ENCODE measurements at regions not wholly inside any gene's neighbourhood (a gene's known extent, or its start where the extent isn't known, plus 50 kb on each side); places are given as distances from the start of the nearest gene placed in this dataset.

DNA sequence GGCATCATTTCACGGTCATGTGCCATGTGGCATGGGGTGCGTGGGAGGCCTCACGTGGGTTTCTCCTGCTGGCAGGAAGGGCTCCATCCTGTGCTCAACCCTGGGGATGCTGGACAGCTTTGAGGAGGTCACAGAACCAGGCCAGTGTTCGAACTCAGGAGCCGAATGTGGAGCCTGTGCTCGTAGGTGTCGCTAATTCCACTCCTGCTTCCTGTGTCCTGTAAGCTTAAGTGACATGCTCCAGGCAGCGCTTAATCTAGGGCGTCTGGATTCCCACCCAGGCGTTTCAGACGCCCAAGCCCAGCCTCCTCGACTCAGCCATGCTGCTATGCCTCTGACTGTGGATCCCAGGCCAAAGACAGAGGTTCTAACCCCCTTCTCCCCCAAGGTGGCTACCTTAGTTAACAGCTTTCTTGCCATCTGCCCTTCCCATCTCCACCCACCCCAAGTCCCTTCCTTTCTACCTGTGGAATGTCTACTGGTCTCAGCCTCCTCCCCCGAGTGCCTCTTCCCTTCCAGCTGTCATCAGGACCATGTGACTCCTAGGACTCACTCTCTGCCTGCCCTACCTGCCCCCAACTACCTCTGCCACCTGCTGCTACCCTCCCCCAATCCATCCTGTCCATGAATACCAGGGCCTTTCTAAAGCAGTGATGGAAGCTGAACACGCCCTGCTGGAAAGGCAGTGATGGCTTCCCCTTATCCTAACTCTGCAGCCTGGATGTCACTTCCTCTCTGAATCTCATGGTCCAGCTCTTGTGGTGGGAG is 255.1 kb downstream of the CDH26 start:
- DNase-seq (ENCODE audit: low read depth in 2 of 2) = no peak

GRCh38 chr20:60214901-60215815 is 256.9 kb downstream of the CDH26 start:
- DNase-seq (ENCODE audit: low read depth in 2 of 2) = no peak

DNA sequence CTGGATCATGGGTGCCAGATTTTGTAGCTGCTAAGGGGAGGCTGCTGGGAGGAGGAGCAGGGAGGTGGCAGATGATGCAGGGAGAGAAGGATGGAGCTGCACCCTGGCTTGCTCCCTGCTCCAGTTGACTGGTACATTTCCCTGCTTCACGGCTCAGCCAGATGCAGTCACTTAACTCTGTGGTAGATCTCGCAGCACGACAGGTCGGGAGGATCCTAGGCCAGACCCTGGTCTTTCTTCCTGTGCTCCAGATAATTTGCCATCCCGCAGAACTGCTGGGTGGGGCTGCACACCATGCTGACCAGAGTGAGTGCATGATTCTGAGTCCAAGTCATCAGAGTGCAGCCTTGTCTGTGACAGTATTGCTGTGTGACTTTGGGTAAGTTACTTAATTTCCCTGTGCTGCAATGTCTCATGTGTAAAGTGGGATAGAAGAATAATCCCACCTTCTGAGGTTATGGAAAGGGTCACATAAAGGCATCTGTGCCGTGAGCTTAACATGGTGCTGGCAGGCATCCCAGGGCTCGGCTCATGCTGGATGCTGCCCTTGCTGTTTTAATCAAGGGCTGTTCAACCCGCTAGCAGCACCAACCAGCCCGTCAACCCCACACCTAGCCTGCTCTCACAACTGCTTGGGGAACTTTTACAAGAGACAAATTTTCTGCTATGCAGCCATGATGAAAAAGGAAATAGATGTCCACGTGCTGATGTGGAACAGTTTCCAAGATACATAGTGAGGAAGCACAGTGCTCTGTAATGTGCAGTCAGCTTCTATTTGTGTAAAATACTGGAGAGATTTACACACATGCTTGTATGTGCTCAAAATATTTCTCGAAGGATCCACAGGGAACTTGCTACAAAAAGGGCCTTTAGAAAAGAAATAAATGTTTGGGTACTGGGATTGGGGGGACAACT is 257.9 kb downstream of the CDH26 start:
- DNase-seq (ENCODE audit: low read depth in 2 of 2) = no peak

DNA sequence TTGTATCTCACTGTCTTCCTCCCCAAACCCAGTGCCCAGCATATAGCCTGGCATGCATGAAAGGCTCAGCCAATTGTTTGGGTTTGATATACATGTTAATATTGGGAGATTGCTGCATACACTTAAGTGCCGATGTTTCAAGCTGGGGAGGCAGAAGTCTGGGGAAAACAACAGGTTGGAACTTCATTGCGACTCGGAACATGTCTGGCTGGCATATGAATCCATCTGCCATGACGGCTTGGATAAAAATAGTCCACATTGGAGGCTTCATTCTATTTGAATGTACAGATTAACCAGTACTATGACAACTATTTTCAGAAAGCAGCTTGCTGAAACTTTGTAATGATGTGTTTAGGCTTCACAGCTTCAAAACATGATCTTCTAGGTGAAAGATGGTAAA is 261.0 kb downstream of the CDH26 start:
- no peak for DNase-seq (ENCODE audit: low read depth in 2 of 2)

- DNase-seq (ENCODE audit: low read depth in 2 of 2) = no peak
Measured at GRCh38 chr20:60219984-60220562, 261.9 kb downstream of the CDH26 start.

DNA sequence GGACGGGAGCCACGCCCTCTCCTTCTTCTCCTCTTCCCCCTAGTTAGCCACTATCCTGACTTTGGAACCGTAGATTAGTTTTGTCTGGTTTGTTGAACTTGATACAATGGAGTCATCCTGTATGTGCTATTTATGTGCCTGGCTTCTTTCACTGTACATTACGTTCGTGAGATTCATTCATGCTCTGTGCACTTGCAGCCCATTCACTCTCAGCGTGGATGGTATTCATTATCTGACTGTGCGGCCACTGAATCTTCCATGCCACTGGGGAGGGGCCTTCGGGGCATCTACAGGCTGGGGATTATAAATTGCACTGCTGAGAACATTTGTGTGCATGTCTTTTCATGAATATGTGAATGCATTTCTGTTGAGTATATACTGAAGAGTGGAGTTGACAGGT is 262.5 kb downstream of the CDH26 start:
- DNase-seq (ENCODE audit: low read depth in 2 of 2) = no peak

DNA sequence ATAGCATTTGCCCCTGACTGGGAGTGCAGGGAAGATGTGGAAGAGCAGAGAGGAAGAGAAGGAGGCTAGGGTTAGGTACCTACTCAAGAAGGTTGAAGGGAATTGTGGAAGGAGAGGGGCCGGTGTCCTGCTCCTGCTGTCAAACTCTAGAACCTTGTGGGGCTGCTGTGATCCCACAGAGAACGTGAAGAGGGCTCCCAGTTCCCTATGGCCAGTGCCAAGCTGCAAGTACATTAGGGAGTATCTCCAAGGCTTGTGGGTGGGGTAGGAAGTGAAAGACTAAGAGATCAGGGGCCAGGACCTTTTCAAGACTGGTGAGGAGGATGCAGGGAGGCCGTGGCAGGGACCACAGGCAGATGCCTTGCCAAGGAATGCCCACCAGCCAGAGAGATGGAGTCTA is 263.4 kb downstream of the CDH26 start:
- no peak for DNase-seq (ENCODE audit: low read depth in 2 of 2)

DNA sequence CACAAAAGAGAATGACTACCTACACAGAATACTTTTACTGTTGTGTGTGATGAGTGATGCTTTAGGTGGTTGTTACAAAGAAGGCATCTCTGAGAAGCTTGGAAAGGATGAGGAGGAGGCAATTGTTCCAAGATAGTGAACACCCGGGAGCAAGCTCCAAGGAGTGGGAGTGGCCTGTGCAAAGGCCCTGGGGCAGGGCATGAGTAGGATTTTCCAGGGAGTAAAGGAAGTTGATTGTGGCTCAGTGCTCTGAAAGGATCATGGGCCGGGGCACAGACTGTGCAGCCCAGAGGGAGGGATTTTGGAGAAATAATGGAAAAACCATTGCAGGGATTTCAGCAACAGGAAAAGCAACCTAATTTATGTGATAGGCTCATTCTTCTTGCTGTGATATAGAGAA is 264.3 kb downstream of the CDH26 start:
- no peak for DNase-seq (ENCODE audit: low read depth in 2 of 2)

DNA sequence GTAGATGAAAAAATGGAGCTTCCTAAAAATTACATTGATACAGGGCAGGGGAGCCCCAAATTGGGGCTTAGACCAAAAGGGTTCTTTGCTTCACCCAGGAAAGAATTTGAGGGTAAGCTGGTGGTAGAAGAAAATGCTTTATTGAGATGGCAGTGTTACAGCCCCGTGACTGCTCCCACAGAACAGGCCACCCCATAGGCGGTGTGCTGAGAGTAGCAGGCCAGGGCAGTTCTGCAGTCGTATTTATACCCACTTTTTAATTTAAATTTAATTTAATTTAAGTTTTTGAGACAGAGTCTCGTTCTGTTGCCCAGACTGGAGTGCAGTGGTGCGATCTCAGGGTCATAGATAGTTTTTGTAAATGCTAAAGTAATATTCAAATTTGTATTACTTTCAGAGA is 265.0 kb downstream of the CDH26 start:
- no peak for DNase-seq (ENCODE audit: low read depth in 2 of 2)

- DNase-seq (ENCODE audit: low read depth in 2 of 2) = no peak
Measured at GRCh38 chr20:60224914-60225313, 266.7 kb downstream of the CDH26 start.

- DNase-seq (ENCODE audit: low read depth in 2 of 2) = no peak
Measured at GRCh38 chr20:60228255-60228654, 270.0 kb downstream of the CDH26 start.

GRCh38 chr20:60232380-60232779 is 274.2 kb downstream of the CDH26 start:
- DNase-seq (ENCODE audit: low read depth in 2 of 2) = no peak

DNA sequence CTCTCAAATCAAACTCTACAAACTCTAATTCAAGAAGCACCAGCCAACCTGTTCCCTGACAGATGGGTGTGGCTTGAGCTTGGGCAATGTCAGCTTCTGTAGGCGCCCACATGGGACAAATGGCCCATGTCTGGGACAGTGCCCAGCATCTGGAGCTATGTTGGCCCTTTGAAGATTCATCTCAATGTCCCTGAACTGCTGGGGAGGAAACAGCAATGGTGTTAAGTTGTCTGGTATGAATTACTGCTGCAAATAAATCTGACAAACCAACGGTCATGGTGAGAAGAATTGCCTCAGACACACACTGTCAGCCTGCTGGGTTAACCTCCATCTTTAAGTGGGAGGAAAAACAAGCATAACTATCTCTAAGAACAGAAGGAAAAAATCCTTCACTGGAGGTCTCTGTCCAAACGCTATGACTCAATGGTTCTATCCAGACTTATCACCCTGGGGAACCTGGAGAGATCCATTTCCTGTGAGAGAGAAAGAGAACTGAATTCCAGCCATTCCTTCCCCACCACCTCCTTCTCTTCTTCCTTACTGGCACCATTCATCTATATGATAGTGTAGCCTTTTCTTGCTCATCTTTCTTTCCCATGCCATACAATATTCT is 274.9 kb downstream of the CDH26 start:
- no peak for DNase-seq (ENCODE audit: low read depth in 2 of 2)

- no peak for DNase-seq (ENCODE audit: low read depth in 2 of 2)
Measured at GRCh38 chr20:60236613-60237012, 278.4 kb downstream of the CDH26 start.

DNA sequence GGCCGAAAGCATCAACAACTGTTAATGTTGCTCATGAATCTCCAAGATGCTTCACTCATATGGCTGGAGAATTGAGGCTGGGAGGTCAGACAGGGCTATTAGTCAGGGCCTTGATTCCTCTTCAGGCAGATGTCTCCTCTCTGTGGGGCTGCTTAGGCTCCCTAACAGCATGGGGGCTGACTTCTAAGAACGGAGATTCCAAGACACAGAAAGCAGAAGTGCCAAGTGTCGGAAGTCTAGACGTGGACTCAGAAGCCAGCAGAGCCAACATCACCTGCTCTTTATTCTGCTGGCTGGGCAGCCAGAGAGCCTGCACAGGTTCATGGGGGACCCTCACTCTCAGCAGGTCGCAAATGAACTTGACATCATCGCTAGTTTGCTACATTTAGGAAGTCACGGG is 279.8 kb downstream of the CDH26 start:
- DNase-seq (ENCODE audit: low read depth in 2 of 2) = no peak

DNA sequence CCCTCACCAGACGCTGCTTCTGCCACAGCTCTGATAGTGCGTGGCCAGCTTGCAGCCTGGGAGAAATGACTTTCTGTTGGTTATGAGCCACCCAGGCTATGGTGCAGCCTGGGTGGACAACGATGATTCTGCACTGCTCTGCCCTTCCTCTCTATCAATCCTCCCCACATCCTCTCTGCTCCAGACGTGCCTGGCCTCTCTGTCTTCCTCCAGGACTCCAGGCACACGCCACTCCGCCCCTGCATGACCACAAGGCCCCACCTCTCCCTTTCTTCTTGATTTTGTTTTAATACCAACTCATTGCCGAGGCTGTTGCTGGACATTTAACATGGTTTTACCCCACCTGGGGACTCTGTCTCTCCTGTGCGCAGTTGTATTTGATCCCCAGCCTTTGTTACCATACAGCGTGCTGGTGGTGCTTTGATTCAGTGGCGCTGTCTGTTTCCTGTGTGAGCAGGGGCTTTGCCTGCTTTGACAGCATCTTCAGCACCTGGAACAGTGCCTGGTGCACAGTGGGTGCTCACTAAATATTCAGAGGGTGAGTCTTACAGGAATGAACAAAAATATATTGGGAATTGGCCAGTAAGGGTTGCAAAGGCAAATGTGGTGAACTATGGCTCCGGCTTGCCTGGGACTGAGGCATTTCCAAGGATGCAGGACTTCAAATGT is 280.9 kb downstream of the CDH26 start:
- no peak for DNase-seq (ENCODE audit: low read depth in 2 of 2)

DNA sequence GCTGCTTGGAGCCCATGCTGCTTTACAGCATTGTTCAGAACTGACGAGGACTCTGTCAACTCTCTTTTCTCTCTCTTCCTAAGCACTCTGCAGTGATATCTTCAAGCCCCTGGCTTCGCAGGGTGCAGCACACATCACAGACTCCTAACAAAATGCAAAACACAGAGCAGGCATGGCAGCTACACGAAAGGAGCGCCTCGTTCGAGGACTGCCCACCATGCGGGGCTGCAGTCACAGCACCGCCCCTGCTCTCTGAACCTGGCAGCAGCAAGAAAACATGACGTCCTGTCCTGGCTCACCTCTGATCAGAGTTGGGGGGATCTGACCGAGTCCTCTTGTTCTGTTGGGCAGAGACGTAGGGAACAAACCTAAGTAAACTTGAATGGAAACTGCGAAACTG is 281.7 kb downstream of the CDH26 start:
- DNase-seq (ENCODE audit: low read depth in 2 of 2) = no peak

- DNase-seq (ENCODE audit: low read depth in 2 of 2) = no peak
Measured at GRCh38 chr20:60240415-60240814, 282.2 kb downstream of the CDH26 start.

DNA sequence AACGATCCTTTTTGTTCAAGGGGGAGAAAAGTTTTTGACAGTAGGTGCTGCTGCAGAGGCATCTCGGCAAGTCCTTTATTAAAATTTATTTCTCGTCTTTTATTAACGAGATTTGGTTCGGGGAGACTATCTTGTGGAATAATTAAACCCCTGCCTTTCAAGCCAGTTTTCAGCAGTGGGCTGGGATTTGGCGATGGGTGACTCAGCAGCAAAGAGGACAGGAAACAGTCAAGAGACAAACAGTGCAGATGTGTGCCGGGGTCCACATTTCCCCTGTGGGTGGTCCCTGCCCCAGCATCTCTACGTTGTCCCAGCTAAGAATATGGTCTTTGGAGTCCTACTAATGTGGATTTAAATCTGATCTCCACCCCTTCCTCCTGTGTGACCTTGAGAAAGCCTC is 282.8 kb downstream of the CDH26 start:
- DNase-seq (ENCODE audit: low read depth in 2 of 2) = no peak

DNA sequence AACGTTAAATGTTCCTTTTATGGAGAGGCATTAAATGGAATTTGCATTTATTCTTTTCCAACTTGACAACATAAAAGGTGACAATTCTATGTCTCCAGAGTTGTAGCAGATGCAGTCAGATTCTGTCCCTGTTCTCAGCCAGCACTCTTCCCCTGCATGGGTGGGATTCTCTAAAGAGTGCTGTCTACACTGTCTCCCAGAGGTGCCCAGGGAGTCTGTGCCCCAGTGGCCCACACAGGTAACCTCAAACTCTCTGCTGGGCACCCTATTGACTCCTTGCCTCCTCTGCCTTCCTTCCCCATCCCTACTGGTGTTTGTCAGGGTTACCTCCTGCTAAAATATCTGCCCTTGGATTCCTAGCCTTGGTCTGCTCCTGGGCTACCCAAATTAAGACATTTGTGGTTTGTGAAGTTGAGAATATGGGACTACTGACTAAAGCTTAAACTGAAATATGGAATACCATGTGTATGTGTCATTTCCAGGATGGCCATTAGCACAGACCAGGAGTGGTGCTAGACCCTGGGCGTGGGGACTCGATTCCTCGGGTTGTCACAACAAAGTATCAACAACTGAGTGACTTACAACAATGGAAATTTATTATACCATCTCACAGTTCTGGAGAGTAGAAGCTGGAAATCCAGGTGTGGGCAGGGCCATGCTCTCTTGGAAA is 284.7 kb downstream of the CDH26 start:
- no peak for DNase-seq (ENCODE audit: low read depth in 2 of 2)
